ENCODE measurements at regions not wholly inside any gene's neighbourhood (a gene's known extent, or its start where the extent isn't known, plus 50 kb on each side); places are given as distances from the start of the nearest gene placed in this dataset.

GRCh38 chrX:124796989-124797388 is 450.6 kb downstream of the SH2D1A start:
- TF ChIP-seq EZH2 (IDR thresholded peaks at IDR 0.05; ENCODE audit: insufficient read depth, poor library complexity, severe bottlenecking) (no peak), EZH2phosphoT487 (IDR thresholded peaks at IDR 0.05; ENCODE audit: insufficient read depth, low read depth) (no peak)

Measured in GM23248 (cell line).